ENCODE measurements at regions not wholly inside any gene's neighbourhood (a gene's known extent, or its start where the extent isn't known, plus 50 kb on each side); places are given as distances from the start of the nearest gene placed in this dataset.

DNA sequence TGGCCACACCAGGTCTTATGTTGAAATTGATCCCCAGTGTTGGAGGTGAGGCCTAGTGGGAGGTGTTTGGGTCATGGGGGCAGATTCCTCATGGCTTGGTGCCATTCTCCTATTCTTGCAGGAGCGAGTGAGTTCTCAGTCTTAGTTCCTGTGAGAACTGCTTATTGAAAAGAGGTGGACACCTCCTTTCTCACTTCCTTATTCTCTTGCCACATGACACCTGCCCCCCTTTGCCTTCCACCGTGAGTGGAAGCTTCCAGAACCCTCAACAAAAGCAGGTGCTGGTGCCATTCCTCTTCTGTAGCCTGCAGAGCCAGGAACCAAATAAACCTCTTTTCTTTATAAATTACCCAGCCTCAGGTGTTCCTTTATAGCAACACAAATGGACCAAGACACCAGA lies 318.1 kb upstream of the MCTP2 start:
- H3K4me3 ChIP-seq (replicated peaks; ENCODE audit: low read depth, low read length) = no peak overlapping the region
- no peak for DNase-seq (ENCODE audit: extremely low read depth, low read depth)
- TF ChIP-seq, protein P1, sequence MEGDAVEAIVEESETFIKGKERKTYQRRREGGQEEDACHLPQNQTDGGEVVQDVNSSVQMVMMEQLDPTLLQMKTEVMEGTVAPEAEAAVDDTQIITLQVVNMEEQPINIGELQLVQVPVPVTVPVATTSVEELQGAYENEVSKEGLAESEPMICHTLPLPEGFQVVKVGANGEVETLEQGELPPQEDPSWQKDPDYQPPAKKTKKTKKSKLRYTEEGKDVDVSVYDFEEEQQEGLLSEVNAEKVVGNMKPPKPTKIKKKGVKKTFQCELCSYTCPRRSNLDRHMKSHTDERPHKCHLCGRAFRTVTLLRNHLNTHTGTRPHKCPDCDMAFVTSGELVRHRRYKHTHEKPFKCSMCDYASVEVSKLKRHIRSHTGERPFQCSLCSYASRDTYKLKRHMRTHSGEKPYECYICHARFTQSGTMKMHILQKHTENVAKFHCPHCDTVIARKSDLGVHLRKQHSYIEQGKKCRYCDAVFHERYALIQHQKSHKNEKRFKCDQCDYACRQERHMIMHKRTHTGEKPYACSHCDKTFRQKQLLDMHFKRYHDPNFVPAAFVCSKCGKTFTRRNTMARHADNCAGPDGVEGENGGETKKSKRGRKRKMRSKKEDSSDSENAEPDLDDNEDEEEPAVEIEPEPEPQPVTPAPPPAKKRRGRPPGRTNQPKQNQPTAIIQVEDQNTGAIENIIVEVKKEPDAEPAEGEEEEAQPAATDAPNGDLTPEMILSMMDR (IDR thresholded peaks at IDR 0.05; ENCODE audit: low read depth, low read length, missing control alignments) = no peak

DNA sequence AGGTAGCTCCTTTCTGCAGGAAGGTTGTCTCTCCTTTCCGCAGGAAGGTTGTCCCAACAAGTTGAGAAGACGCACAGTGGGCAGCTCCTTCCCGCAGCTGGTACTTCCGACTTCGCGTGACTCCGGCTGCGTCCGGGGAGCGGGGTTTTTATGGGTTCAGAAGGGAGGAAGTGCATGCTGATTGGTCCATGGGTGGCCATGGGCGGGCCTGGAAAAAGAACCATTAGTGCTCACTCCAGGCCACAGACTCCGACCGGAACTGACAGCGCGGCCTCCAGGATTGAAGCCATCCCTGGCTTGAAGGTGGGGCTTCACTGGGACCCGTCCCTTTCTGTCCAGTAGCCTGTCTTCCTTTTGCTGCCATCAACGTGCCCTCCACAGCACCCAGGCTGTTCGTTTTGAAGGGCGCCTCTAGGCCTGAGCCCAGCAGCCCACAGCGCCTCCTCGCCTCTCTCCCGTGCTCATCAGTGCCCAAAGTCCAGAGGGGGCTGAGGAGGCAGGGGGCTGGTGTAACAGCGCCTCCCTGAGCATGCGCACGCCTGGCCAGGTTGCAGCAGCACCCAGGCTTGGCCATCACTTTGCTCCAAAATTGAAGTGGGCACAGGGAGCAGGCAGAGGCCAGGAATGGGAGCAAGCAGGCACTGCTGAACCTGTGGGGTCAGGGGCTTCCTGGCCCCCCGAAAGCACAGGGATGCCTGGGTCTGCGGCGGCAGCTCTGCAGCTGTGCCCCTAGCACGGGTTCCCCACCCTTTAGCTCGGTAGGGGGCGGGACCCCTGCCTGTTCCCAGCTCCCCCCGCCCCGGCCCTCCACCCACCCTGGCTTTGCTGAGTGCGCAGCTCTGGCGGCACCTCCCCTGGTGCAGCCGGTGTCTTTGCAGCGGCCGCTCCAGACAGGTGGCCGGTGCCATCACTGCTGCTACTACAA lies 330.6 kb upstream of the MCTP2 start:
- H3K4me3 ChIP-seq (replicated peaks; ENCODE audit: low read depth, low read length) = no peak overlapping the region
- TF ChIP-seq, protein P1 (IDR thresholded peaks at IDR 0.05; ENCODE audit: low read depth, low read length, missing control alignments) = no peak
- DNase-seq (ENCODE audit: extremely low read depth, low read depth) = no peak

DNA sequence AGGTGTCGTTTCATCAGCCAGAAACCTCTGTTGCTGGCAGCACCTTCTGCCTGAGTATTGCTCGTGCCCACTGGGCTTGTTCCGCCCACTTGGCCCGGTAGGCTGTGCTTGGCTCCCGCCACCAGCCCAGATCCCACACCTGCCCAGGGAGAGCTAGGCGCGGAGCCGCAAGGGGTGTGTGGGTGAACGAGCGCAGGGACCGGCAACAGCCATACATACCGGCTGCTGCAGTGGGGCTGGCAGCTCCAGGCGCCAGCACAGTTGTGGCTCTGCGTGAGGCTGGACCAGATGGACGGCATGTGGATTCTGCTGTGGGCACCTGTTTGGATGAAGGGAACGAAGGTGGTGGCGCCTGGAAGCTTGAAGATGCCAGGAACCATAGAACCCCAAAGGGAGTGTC lies 331.5 kb upstream of the MCTP2 start:
- TF ChIP-seq, protein P1 (IDR thresholded peaks at IDR 0.05; ENCODE audit: low read depth, low read length, missing control alignments) = no peak
- H3K4me3 ChIP-seq (replicated peaks; ENCODE audit: low read depth, low read length) = no peak overlapping the region
- no peak for DNase-seq (ENCODE audit: extremely low read depth, low read depth)

DNA sequence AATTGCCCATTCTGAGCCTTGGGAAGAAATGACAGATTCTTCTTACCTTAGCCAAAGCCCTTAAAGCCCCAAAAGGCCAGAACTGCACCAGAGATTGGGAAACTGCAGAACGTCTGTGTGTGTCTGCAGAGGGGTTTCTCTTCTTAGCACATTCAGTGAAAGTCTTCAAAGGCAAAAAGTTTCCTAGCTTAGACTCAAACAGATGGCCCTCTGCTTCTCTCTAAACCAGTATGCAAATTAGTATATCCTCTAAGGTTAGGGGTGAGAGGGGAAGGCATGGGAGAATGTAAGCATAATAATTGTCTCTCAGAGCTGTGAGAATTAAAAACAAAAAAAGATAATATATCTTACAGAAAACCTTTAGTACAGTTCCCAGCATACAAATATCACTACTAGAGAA lies 334.0 kb upstream of the MCTP2 start:
- no peak overlapping the region for H3K4me3 ChIP-seq (replicated peaks; ENCODE audit: low read depth, low read length)
- TF ChIP-seq, protein P1 (IDR thresholded peaks at IDR 0.05; ENCODE audit: low read depth, low read length, missing control alignments) = no peak
- no peak for DNase-seq (ENCODE audit: extremely low read depth, low read depth)

DNA sequence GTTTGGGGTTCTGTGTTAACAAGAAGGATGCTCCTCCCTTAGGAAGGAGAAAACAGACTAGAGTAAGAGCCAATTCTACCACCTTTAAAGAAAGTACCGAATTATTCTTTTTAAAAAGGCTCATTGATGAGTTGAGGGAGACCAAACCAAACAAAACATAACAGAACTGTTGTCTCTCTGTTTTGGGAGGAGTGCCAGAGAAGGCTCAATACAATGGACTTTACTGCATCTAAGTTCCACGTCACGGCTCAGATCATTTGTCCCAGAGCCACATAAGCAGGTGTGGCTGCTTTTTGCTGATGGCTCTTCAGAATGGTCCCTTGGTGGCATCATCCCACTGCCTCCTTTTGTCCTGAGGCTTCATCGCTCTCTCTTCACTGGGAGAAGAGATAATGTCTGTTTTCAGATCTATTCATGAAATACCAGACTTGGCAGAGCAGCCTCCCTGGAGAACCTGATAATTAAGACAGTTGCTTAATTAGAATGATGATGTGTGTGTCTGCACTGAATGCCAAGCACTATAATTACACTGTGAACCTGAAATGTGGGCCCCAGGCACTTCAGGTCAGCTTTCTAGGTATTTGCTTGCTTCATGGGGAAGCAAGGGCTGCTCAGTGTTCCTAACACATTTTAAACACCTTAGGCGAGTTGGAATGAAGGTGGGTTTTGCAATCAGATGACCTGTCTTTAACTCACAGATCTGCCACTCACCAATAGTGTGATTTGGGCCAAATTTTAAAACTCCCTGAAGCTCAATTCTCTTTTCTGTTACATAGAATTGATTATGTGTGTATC lies 335.2 kb upstream of the MCTP2 start:
- DNase-seq (ENCODE audit: extremely low read depth, low read depth) = no peak

DNA sequence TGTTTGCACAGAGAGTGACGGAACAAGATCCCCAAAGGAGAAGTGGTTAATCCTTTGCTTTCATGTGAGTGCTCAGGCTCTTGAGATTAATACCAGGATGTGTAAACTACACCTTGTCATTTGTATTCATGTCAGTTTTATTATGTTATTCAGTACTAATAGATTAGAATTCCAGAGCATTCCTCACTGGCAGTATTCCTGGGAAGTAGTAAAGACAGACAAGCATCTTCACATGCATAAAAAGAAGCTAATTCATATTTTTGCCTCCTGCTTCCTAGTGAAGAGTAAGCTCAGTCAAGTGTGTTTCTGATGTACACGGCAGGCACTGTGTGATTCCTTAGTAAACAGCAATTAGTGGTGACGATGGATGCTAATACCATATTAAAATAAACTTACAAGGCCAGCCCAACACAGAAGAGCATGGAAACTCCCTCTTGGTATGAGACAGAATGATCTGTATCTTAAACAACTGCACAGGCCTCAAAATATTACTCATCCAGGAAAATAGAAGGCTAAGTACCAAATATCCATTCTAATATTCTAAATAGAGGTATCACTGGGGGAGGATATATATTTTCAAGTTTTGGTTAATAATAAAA lies 336.8 kb upstream of the MCTP2 start:
- no peak for DNase-seq (ENCODE audit: extremely low read depth, low read depth)
- TF ChIP-seq, protein P1 (IDR thresholded peaks at IDR 0.05; ENCODE audit: low read depth, low read length, missing control alignments) = no peak
- H3K4me3 ChIP-seq (replicated peaks; ENCODE audit: low read depth, low read length) = no peak overlapping the region

More for the DNA sequence above, 335.2 kb upstream of the MCTP2 start:
- TF ChIP-seq, protein P1 (IDR thresholded peaks at IDR 0.05; ENCODE audit: low read depth, low read length, missing control alignments) = no peak
- H3K4me3 ChIP-seq (replicated peaks; ENCODE audit: low read depth, low read length) = no peak overlapping the region
